ENCODE measurements at regions not wholly inside any gene's neighbourhood (a gene's known extent, or its start where the extent isn't known, plus 50 kb on each side); places are given as distances from the start of the nearest gene placed in this dataset.
"Not testable (repeated sequence)": the region's sequence is repeated elsewhere in the genome, so short reads cannot be mapped to it uniquely, and the experiment has no call there.

GRCh38 chr22:22795639-22796038, 92.0 kb upstream of the IGLL5 start:
- intact Hi-C loops (cut with DNase I); DNase-seq: not testable (repeated sequence)

- intact Hi-C loops (cut with DNase I), result no loop called here
- DNase-seq, result no peak
These were observed 90.9 kb upstream of the IGLL5 start for GRCh38 chr22:22796724-22797123.

- intact Hi-C loops (cut with DNase I), result no loop called here
- DNase-seq, result no peak
These were observed 89.4 kb upstream of the IGLL5 start for GRCh38 chr22:22798232-22798616.

DNA sequence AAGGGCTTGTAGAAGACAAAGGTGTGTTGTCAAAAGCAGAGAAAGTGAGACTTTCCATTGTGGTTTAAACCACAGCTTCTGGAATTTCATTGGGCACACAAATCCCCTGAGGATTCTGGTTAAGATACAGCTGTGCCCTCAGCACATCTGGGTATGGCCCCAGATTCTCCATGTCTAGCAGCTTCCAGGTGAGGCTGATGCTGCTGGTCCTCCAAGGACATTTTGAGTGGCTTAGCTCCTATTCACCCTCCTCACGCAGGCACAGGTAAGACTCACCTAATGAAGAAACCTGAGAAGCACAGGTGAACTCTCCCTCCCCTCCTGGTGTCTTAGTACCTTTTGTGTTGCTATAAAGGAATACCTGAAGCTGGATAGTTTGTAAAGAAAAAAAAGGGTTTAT, 88.9 kb upstream of the IGLL5 start:
- no peak for DNase-seq
- intact Hi-C loops (cut with DNase I), result no loop called here

GRCh38 chr22:22799561-22799960, 88.1 kb upstream of the IGLL5 start:
- DNase-seq, result no peak
- intact Hi-C loops (cut with DNase I), result no loop called here

- intact Hi-C loops (cut with DNase I), result no loop called here
- DNase-seq, result no peak
These were observed 86.9 kb upstream of the IGLL5 start for GRCh38 chr22:22800716-22801115.

DNA sequence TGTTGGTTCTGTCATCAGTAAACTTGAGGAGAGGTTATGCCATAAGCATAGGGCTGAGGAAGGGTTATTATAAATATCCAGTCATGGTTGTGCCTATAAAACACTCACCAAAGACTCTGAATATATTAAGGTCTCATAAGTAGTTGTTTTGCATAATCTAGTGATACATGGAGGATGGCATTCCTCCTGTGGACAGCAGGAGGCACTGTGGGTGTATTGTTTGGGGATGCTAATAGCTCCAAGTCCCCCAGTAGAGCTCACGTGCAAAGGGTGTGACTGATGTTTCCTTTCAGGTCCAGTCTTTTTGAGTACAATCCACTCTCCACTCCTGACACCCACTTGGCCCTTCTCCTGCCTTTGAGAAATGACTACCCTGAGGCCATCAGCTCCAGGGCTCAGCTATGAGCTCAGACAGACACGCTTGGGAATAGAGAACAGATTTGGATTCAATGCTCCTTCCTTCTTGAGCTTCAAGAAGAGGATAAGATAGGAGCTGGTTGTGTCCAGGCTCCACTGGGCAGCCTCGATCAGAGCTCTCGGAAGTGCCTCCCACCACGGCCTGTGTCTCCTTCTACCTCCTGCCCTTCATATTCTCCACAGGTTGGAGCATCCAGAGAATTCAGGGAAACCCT, 85.2 kb upstream of the IGLL5 start:
- DNase-seq, result no peak
- intact Hi-C loops (cut with DNase I), result no loop called here

DNA sequence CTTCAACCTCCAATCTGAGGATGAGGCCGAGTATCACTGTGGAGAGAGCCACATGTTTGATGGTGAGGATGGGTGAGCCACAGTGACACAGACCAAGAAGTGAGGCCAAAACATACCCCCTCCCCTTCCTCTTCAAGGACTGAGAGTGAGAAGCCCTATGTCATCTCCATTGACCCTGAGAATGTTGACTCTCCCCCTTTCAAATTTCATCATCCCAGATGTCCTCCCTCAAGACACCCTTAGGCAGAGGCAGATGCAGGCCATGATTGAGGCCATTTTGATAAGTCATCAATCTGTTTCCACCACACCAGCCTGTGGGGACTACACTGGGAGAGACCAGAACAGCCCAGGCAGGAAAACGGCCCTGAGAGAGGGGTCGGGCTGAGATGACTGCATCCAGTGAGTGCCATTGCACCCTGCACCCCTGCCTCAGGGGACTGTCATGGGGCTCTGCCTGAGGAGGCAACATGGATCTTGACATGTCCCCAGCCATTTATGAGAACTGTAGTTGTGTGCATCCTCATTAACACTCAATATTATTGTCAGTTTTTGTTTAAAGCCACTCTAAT, 84.2 kb upstream of the IGLL5 start:
- no peak for DNase-seq
- intact Hi-C loops (cut with DNase I), result no loop called here

- DNase-seq, result peak in 6 of 10 donors; percentile 14 to 88 (median 28)
- intact Hi-C loops (cut with DNase I), result no loop called here
These were observed 77.6 kb upstream of the IGLL5 start for GRCh38 chr22:22810018-22810427.

DNA sequence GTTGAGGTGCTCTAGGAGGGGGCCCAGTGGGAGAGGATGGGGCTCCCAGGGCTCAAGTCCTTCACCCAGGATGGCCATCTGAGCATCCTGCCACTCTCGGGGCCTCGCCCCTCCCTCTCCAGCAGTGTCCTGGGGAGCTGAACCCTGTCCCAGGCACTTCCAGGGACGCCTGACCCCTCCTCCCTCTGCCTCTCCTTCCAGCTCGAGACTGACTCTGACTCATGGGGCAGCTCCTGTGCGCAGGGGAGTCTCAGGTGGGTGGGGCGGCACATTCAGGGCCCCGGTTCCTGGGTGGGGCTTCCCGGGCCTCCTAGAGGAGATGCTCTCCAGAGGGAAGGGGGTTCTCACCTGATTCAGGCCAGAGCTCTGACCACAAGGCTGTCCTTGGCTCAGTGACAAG, 77.1 kb upstream of the IGLL5 start:
- intact Hi-C loops (cut with DNase I), result no loop called here
- DNase-seq, result no peak

DNA sequence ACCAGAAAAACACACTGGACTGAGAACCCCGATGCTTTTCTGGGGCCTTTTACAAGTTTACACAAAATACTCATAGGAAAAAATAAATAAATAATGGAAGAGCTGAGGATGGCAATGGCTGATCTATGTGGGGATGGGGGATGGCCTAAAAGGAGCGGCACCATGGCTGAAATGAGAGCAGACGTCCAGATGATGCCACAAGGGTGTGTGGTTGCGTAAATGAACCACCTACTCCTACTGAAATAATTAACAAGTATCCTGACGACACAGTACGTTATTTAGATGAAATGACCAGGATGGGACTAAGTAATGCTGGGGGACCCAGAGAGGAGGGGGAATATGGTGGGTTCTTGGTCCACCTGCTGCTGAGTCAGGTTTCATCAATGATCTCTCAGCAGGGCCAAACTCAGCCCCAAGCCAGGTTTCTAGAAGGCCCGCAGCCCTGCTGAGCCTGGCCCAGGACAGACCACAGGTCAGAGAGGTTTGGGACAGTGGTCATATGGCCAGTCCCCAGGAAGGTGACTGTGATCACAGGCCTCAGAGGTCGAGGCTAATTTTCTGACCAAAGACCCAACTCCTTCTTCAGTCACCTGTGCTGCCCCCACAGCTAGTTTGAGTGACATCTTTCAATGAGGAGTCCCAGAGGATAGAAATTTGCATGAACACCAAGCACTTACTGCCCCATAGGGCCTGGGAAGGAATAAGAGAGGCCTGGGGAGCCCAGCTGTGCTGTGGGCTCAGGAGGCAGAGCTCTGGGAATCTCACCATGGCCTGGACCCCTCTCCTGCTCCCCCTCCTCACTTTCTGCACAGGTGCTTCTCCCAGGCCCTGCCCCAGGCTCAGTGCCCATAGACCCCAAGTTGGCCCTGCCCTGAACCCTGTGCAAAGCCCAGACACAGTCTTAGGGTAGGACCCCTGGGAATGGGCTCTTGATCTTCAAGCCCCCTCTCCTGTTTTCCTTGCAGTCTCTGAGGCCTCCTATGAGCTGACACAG, 76.3 kb upstream of the IGLL5 start:
- intact Hi-C loops (cut with DNase I), result no loop called here

GRCh38 chr22:22812031-22812905, 75.3 kb upstream of the IGLL5 start:
- DNase-seq, result no peak
- intact Hi-C loops (cut with DNase I), result no loop called here

More for the DNA sequence above, 76.3 kb upstream of the IGLL5 start:
- DNase-seq, result no peak

DNA sequence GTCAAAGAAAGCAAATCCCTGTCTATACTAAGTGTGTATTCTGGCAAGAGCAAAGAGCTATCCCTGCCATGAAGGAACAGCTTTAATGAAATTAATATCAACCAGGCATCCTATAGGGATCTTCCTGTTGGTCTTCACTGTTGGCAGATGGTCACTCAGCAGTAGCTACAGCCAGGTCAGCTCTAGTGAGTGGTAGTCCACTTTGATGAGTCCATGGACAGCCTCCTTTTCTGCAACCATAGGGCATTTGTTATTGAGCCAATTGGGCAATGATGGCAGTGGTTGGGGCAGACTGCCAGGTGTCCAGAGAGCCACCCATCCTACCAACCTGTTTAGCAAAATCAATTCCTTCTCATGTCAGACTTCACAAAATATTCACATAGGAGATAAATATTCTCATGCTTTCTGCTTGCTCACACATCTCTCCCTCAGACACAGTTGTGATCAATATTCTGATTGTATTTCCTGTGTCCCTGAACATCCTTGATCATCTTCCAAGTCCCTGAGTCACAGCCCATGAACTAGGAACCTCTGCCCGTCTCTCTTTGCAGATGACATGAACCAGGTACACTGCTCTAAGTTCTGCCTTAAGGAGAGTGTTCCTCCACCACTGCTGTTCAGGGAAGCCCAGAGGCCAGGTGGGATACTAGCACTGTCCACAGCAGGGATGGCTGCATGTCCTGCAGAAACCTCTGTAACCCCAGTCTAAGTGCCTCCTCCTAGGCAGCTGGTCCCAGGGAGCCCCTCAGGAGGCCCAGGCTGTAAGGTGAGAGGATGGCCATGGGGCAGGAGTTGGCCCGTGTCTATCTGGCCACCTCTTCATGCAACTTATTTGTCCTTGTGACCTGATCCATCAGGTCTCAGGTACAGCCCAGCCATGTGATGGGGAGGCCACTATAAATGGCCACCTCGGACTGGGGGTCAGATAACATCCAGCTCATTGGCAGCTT, 74.2 kb upstream of the IGLL5 start:
- intact Hi-C loops (cut with DNase I), result no loop called here
- DNase-seq, result no peak

DNA sequence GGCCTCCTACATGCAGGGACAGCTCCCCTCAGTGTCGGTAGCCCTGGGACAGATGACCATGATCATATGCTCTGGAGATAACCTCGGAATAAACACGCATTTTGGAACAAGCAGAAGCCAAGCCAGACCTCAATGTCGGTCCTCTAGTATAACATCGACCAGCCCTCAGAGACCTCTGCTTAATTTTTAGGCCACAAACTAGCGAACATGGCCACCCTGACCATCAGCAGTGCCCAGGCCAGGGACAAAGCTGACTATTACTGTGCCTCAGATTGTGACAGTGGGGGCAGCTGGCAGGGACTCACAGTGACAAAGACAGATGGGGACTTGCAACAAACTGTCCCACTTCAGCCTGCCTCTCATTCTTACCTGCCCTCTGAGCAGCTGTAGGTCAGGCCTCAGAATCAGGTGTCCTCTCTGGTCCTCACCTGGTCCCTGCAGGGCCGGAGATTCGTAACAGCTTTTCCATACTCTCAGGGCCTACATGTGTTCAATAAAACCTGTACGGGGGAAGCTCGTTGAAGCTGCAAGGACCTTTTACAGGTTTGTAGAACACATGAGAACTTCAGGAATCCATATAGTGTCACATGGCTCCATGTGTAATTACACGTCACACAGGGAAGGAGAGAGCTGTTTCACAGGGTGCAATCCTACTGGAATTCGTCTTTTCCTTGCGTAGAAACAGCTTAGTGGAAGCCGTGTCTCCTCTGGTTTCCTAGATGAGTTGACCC, 72.8 kb upstream of the IGLL5 start:
- no peak for DNase-seq
- intact Hi-C loops (cut with DNase I), result no loop called here

- intact Hi-C loops (cut with DNase I), result no loop called here
- DNase-seq, result no peak
These were observed 72.0 kb upstream of the IGLL5 start for GRCh38 chr22:22815397-22816170.

DNA sequence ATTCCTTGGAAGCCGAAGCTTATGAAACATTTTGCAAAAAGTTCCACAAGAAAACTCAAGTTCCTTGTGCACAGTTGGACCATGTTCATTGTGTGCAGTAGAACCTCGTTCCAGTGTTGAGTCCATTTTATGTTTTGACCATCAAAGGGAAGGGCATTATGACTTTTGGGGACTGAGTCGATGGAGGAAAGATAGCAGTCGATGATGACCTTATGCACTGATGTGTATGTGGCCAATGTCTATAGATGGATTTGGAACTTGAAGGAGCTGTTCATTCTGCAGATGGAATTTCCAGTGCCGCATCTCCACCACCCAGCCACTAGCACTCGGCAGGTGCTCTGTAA, 71.5 kb upstream of the IGLL5 start:
- DNase-seq, result no peak
- intact Hi-C loops (cut with DNase I), result no loop called here

GRCh38 chr22:22816766-22817410, 70.7 kb upstream of the IGLL5 start:
- no peak for DNase-seq
- intact Hi-C loops (cut with DNase I), result no loop called here
